ENCODE measurements at regions not wholly inside any gene's neighbourhood (a gene's known extent, or its start where the extent isn't known, plus 50 kb on each side); places are given as distances from the start of the nearest gene placed in this dataset.
"Not testable (repeated sequence)": the region's sequence is repeated elsewhere in the genome, so short reads cannot be mapped to it uniquely, and the experiment has no call there.

DNA sequence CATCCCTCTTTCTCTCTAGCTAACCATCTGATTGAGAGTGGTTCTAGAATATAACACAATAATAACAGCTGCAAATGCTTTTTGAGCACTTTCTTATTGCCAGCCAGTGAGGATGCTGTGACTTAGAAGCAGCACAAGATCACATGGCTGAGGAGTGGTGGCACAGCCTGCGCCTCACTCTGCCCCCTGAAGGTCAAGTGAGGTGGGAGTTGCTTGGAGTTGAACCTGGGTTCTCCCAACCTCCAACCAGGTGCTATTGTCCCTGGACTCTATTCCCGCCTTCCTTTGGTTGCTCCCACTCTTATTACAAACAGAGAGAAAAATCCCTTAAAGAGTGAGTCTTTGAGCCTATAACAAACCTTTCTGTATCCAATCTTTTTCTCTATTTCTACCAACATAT lies 280.3 kb upstream of the PODXL start:
- no peaks in the 10 kb centered on the region for H3K4me1 ChIP-seq (ENCODE audit: control insufficient read depth, low read depth, low read length)

DNA sequence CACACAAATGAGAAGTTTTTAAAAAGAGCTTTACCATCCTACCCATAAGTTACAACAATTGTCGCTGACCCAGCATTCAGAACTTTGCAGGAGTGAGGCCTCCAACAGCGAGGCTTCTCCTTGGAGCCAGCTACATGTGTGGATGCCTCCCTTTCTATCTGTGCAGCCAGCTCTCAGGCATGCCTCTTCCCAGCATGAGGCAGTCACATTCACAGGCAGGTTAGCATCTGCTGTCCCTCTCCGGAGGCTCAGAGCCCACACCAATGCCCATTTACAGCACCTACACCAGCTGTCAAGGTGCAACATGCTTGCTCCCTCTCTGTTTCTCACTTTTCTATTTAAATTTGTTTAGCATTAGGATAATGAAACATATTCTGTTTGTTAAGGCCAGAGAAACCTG lies 278.7 kb upstream of the PODXL start:
- Histone ChIP-seq H3K4me3 (ENCODE audit: low read length) (no peak overlapping the region), H3K9ac (ENCODE audit: low read length) (no peak overlapping the region), H3K27me3 (ENCODE audit: control insufficient read depth, insufficient read depth, low read length) (no peaks in the 10 kb centered on the region), H3K27ac (ENCODE audit: low read length) (no peak overlapping the region), H3K4me1 (ENCODE audit: control insufficient read depth, low read depth, low read length) (peaks cover 3% of the 10 kb centered on the region), H3K9me3 (ENCODE audit: control insufficient read depth, low read depth, low read length) (no peaks in the 10 kb centered on the region), H3K36me3 (ENCODE audit: control insufficient read depth, low read depth, low read length) (no peaks in the 10 kb centered on the region)

More for the DNA sequence above, 280.3 kb upstream of the PODXL start:
- no peaks in the 10 kb centered on the region for H3K27me3 ChIP-seq (ENCODE audit: control insufficient read depth, insufficient read depth, low read length)
- no peaks in the 10 kb centered on the region for H3K36me3 ChIP-seq (ENCODE audit: control insufficient read depth, low read depth, low read length)
- H3K9ac ChIP-seq (ENCODE audit: low read length), result no peak overlapping the region
- no peak overlapping the region for H3K27ac ChIP-seq (ENCODE audit: low read length)
- no peak overlapping the region for H3K4me3 ChIP-seq (ENCODE audit: low read length)
- no peaks in the 10 kb centered on the region for H3K9me3 ChIP-seq (ENCODE audit: control insufficient read depth, low read depth, low read length)

GRCh38 chr7:131830681-131831080 lies 274.3 kb upstream of the PODXL start:
- H3K27me3 ChIP-seq (ENCODE audit: control insufficient read depth, insufficient read depth, low read length), result no peaks in the 10 kb centered on the region

GRCh38 chr7:131829947-131830558 lies 273.6 kb upstream of the PODXL start:
- H3K36me3 ChIP-seq (ENCODE audit: control insufficient read depth, low read depth, low read length), result no peaks in the 10 kb centered on the region
- peaks cover 5% of the 10 kb centered on the region for H3K4me1 ChIP-seq (ENCODE audit: control insufficient read depth, low read depth, low read length)
- H3K27me3 ChIP-seq (ENCODE audit: control insufficient read depth, insufficient read depth, low read length), result no peaks in the 10 kb centered on the region
- no peak overlapping the region for H3K9ac ChIP-seq (ENCODE audit: low read length)
- H3K27ac ChIP-seq (ENCODE audit: low read length), result no peak overlapping the region
- no peak overlapping the region for H3K4me3 ChIP-seq (ENCODE audit: low read length)
- H3K9me3 ChIP-seq (ENCODE audit: control insufficient read depth, low read depth, low read length), result no peaks in the 10 kb centered on the region

More at GRCh38 chr7:131830681-131831080, 274.3 kb upstream of the PODXL start:
- Histone ChIP-seq H3K27ac (ENCODE audit: low read length) (no peak overlapping the region), H3K4me3 (ENCODE audit: low read length) (no peak overlapping the region), H3K4me1 (ENCODE audit: control insufficient read depth, low read depth, low read length) (peaks cover 5% of the 10 kb centered on the region), H3K36me3 (ENCODE audit: control insufficient read depth, low read depth, low read length) (no peaks in the 10 kb centered on the region), H3K9me3 (ENCODE audit: control insufficient read depth, low read depth, low read length) (no peaks in the 10 kb centered on the region), H3K9ac (ENCODE audit: low read length) (no peak overlapping the region)

DNA sequence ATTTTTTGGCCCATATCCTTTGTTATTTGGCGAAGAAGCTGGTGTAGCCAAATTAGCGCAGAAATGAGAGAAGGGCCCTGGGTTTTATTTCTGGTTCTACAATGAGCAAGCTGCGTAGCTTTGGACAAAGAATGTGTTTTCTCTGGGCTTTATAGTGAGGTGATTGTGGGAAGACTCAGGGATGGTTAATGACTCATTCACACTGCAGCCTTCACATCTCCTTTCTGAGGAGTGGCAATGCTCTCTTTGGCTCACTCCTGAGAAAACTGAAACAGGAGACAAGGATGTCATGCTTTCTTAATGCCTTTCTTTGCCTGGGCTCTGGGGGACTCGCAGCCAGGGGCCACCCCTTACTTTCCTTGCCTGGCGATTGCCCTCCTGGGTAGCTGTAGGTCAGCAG lies 271.0 kb upstream of the PODXL start:
- Histone ChIP-seq H3K4me1 (ENCODE audit: control insufficient read depth, low read depth, low read length) (peaks cover 5% of the 10 kb centered on the region), H3K27ac (ENCODE audit: low read length) (no peak overlapping the region), H3K4me3 (ENCODE audit: low read length) (no peak overlapping the region), H3K36me3 (ENCODE audit: control insufficient read depth, low read depth, low read length) (no peaks in the 10 kb centered on the region), H3K9ac (ENCODE audit: low read length) (no peak overlapping the region), H3K27me3 (ENCODE audit: control insufficient read depth, insufficient read depth, low read length) (no peaks in the 10 kb centered on the region), H3K9me3 (ENCODE audit: control insufficient read depth, low read depth, low read length) (no peaks in the 10 kb centered on the region)

DNA sequence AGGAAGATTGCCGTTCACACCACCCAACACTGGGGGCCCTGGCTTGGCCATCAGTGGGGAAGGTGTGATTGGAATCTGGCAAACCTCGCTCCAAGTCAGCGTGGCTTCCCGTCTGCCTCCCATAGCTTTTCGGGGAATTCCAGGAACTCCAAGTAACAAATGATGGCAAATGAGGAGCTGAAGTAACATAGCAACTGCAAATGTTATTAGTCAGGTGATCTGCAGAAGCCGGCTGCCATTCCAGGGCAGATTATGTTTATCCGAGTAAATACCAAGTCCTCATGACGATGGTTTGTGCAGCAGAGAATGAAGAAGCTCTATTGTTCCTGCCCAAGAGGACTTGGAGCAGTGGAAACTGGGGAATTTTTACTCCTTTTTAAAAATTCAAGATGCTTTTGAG lies 270.5 kb upstream of the PODXL start:
- no peak overlapping the region for H3K4me3 ChIP-seq (ENCODE audit: low read length)
- no peaks in the 10 kb centered on the region for H3K27me3 ChIP-seq (ENCODE audit: control insufficient read depth, insufficient read depth, low read length)
- H3K9ac ChIP-seq (ENCODE audit: low read length), result no peak overlapping the region
- H3K36me3 ChIP-seq (ENCODE audit: control insufficient read depth, low read depth, low read length), result no peaks in the 10 kb centered on the region
- H3K27ac ChIP-seq (ENCODE audit: low read length), result no peak overlapping the region
- H3K9me3 ChIP-seq (ENCODE audit: control insufficient read depth, low read depth, low read length), result no peaks in the 10 kb centered on the region
- peaks cover 5% of the 10 kb centered on the region for H3K4me1 ChIP-seq (ENCODE audit: control insufficient read depth, low read depth, low read length)

DNA sequence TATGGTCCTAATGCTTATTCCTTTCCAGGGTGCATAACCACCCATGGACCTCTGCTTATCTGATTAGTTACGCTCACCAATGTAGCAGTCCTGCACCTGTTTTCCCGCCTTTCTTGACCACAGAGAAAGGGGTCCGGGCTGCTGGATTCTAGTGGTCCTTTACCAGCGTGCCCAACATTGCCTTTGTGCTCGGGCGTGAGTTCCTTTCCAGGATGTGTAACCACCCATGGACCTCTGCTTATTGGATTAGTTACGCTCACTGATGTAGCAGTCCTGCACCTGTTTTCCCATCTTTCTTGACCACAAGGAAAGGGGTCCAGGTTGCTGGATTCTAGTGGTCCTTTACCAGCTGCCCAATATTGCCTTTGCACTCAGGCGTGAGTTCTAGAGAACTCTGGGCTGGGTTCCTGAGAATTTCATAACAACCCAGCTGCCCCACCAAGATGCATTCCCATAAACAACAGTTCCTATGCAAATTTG lies 267.6 kb upstream of the PODXL start:
- H3K9ac ChIP-seq (ENCODE audit: low read length); H3K4me3 ChIP-seq (ENCODE audit: low read length); H3K27ac ChIP-seq (ENCODE audit: low read length); H3K27me3 ChIP-seq (ENCODE audit: control insufficient read depth, insufficient read depth, low read length); H3K4me1 ChIP-seq (ENCODE audit: control insufficient read depth, low read depth, low read length); H3K36me3 ChIP-seq (ENCODE audit: control insufficient read depth, low read depth, low read length); H3K9me3 ChIP-seq (ENCODE audit: control insufficient read depth, low read depth, low read length): not testable (repeated sequence)

DNA sequence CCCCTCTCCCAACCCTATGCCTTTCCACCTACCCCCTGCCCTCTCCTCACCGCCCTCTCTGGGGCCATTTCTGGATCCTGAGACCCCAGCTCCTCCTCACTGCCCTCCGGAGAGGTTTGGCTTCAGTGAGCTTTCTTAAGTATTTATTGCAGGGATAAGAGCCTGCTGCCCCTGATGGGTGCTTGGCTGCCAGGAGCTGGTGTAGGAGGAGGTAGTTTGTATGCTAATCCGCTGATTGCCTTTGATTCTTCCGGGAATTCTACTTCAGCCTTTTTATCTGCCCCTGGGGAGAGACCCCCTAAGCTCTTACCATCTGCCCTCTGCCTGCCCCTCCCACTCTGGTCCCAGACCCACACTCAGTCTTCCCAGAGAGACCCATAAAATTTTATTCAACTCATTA lies 263.5 kb upstream of the PODXL start:
- no peaks in the 10 kb centered on the region for H3K9me3 ChIP-seq (ENCODE audit: control insufficient read depth, low read depth, low read length)
- H3K4me1 ChIP-seq (ENCODE audit: control insufficient read depth, low read depth, low read length), result no peaks in the 10 kb centered on the region
- no peaks in the 10 kb centered on the region for H3K36me3 ChIP-seq (ENCODE audit: control insufficient read depth, low read depth, low read length)
- no peaks in the 10 kb centered on the region for H3K27me3 ChIP-seq (ENCODE audit: control insufficient read depth, insufficient read depth, low read length)
- H3K27ac ChIP-seq (ENCODE audit: low read length), result no peak overlapping the region
- no peak overlapping the region for H3K4me3 ChIP-seq (ENCODE audit: low read length)
- no peak overlapping the region for H3K9ac ChIP-seq (ENCODE audit: low read length)

- Histone ChIP-seq H3K4me1 (ENCODE audit: control insufficient read depth, low read depth, low read length) (no peaks in the 10 kb centered on the region), H3K9me3 (ENCODE audit: control insufficient read depth, low read depth, low read length) (no peaks in the 10 kb centered on the region), H3K9ac (ENCODE audit: low read length) (no peak overlapping the region), H3K4me3 (ENCODE audit: low read length) (no peak overlapping the region), H3K27ac (ENCODE audit: low read length) (no peak overlapping the region), H3K27me3 (ENCODE audit: control insufficient read depth, insufficient read depth, low read length) (no peaks in the 10 kb centered on the region), H3K36me3 (ENCODE audit: control insufficient read depth, low read depth, low read length) (no peaks in the 10 kb centered on the region)
Observed at GRCh38 chr7:131816391-131817007, 260.1 kb upstream of the PODXL start.

DNA sequence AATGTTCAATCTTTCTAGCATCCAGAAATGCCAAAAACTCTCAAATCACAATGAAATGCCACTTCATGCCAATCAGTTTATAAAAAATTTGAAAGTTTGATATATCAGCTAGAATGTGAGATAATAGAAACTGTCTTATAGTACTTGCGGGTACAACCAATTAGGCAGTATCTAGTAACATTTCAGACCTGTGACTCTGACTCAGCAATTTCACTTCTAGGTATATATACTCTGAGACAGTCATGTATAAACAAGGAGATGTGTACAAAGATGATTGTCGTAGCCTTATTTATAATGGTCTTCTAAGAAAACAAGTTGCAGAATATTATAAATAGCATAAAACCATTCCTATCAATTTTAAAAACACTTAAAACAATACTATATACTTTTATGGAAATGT lies 252.3 kb upstream of the PODXL start:
- Histone ChIP-seq H3K4me1 (ENCODE audit: control insufficient read depth, low read depth, low read length) (no peaks in the 10 kb centered on the region), H3K27me3 (ENCODE audit: control insufficient read depth, insufficient read depth, low read length) (no peaks in the 10 kb centered on the region), H3K36me3 (ENCODE audit: control insufficient read depth, low read depth, low read length) (no peaks in the 10 kb centered on the region), H3K27ac (ENCODE audit: low read length) (no peak overlapping the region), H3K9me3 (ENCODE audit: control insufficient read depth, low read depth, low read length) (no peaks in the 10 kb centered on the region), H3K4me3 (ENCODE audit: low read length) (no peak overlapping the region), H3K9ac (ENCODE audit: low read length) (no peak overlapping the region)

GRCh38 chr7:131808156-131808555 lies 251.7 kb upstream of the PODXL start:
- not testable (repeated sequence) for H3K27ac ChIP-seq (ENCODE audit: low read length); H3K9ac ChIP-seq (ENCODE audit: low read length); H3K4me1 ChIP-seq (ENCODE audit: control insufficient read depth, low read depth, low read length); H3K36me3 ChIP-seq (ENCODE audit: control insufficient read depth, low read depth, low read length); H3K4me3 ChIP-seq (ENCODE audit: low read length); H3K9me3 ChIP-seq (ENCODE audit: control insufficient read depth, low read depth, low read length); H3K27me3 ChIP-seq (ENCODE audit: control insufficient read depth, insufficient read depth, low read length)

DNA sequence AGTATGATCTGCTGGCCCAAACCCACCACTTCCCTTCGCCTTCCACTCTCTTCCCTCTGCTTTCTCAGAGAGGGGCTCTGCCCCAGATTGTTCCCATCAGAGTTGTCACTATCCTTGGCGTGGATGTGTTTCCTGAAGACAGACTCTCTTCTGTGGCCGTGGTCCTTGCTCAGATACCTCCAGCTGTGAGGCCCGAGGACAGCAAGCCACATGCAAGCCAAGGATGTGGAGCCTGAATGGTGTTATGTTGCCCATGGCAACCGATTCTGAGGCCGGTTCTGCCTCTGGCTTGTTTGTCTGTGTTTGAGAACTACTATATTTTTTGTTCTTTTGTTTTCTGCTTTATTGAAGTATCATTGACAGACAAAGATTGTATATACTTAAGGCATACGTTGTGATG lies 247.4 kb upstream of the PODXL start:
- no peaks in the 10 kb centered on the region for H3K27me3 ChIP-seq (ENCODE audit: control insufficient read depth, insufficient read depth, low read length)
- H3K4me1 ChIP-seq (ENCODE audit: control insufficient read depth, low read depth, low read length), result peaks cover 3% of the 10 kb centered on the region
- no peaks in the 10 kb centered on the region for H3K36me3 ChIP-seq (ENCODE audit: control insufficient read depth, low read depth, low read length)
- no peaks in the 10 kb centered on the region for H3K9me3 ChIP-seq (ENCODE audit: control insufficient read depth, low read depth, low read length)
- H3K4me3 ChIP-seq (ENCODE audit: low read length), result no peak overlapping the region
- H3K27ac ChIP-seq (ENCODE audit: low read length), result no peak overlapping the region
- no peak overlapping the region for H3K9ac ChIP-seq (ENCODE audit: low read length)
